GM12878 (cell line): ENCODE measurements at regions not wholly inside any gene's neighbourhood (a gene's known extent, or its start where the extent isn't known, plus 50 kb on each side); places are given as distances from the start of the nearest gene placed in this dataset.

Experiments used
- ATAC-seq: fragments of 200-7000 bp; cut with Tn5 transposase; 3 replicates; pipeline ENCODE4 v1.9.1; 2020; ENCODE audit warnings: mild to moderate bottlenecking, moderate library complexity
- BruUV-seq: library from RNA; stranded (reverse); fragments of 400-500 nt; replicated peaks from 2 replicates; lab custom pipeline; 2021; lab: Mats Ljungman, UMichigan
- CTCF ChIA-PET: fragments of 300-600 bp; sonication (Branson Sonifier 250); formaldehyde crosslinking; extraction: SDS; loops from one replicate; lab custom pipeline; 2021; ENCODE audit warnings: inconsistent platforms; lab: Yijun Ruan, JAX
- POLR2A ChIA-PET: fragments of 350-600 bp; formaldehyde crosslinking; extraction: SDS; loops from one replicate; lab custom pipeline; 2021; ENCODE audit warnings: inconsistent platforms; lab: Charles Lee
- RAD21 ChIA-PET: fragments of 300-600 bp; sonication (Branson Sonifier 250); formaldehyde crosslinking; loops from one replicate; lab custom pipeline; 2023; ENCODE audit warnings: antibody characterized with exemption; ENCODE audit not compliant: unreplicated experiment; lab: Charles Lee
- SMC1A ChIA-PET: fragments of 300-600 bp; sonication (Branson Sonifier 250); formaldehyde crosslinking; loops from one replicate; lab custom pipeline; 2023; ENCODE audit not compliant: unreplicated experiment, uncharacterized antibody; lab: Charles Lee
- DNase-seq: peaks from one replicate; pipeline ENCODE4 v3.0.0-alpha.2; 2011; ENCODE audit warnings: low read depth, low spot score
- FAIRE-seq: peaks from 3 replicates; lab custom pipeline; 2011; peaks lifted over from hg19 to GRCh38; lab: Jason Lieb, UNC
- H2AFZ ChIP-seq: 2 replicates; pipeline ENCODE4 v1.6.0; 2011; ENCODE audit warnings: low read depth, low read length, control low read depth; ENCODE audit not compliant: control insufficient read depth
- H3K27ac ChIP-seq: 2 replicates; pipeline ENCODE4 v1.5.1; 2011; ENCODE audit warnings: control low read depth; ENCODE audit not compliant: control insufficient read depth, insufficient read depth
- H3K27me3 ChIP-seq, 2 experiments: replicated peaks in 1 of 2; 2 replicates each; pipeline versions ENCODE4 v1.6.0 to v1.6.1; 2011; ENCODE audit warnings: low read length in 1 of 2; ENCODE audit not compliant: control insufficient read depth in 2 of 2, insufficient read depth in 2 of 2
- H3K36me3 ChIP-seq, 2 experiments: 2 replicates each; pipeline ENCODE4 v1.5.1; 2011; ENCODE audit warnings: low read length in 1 of 2; ENCODE audit not compliant: control insufficient read depth in 2 of 2, insufficient read depth in 2 of 2
- H3K4me1 ChIP-seq: 2 replicates; pipeline ENCODE4 v1.6.1; 2011; ENCODE audit warnings: mild to moderate bottlenecking, low read length, moderate library complexity, mixed read lengths; ENCODE audit not compliant: control insufficient read depth, insufficient read depth
- H3K4me2 ChIP-seq: 2 replicates; pipeline ENCODE4 v1.6.0; 2011; ENCODE audit warnings: control low read depth; ENCODE audit not compliant: control insufficient read depth, insufficient read depth
- H3K4me3 ChIP-seq: fragments of 200-600 bp; sonication (generic); 2 replicates; pipeline ENCODE4 v1.5.1; 2016
- H3K79me2 ChIP-seq: 2 replicates; pipeline ENCODE4 v1.6.0; 2011; ENCODE audit warnings: low read length; ENCODE audit not compliant: control insufficient read depth, insufficient read depth
- H3K9ac ChIP-seq: 2 replicates; pipeline ENCODE4 v1.8.0; 2011; ENCODE audit warnings: low read length, control low read depth, mixed read lengths; ENCODE audit not compliant: control insufficient read depth, insufficient read depth
- H3K9me3 ChIP-seq: replicated peaks from 3 replicates; pipeline ENCODE4 v1.5.1; 2011; ENCODE audit warnings: mild to moderate bottlenecking, low read length; ENCODE audit not compliant: control insufficient read depth, insufficient read depth
- H4K20me1 ChIP-seq: 2 replicates; pipeline ENCODE4 v1.6.0; 2011; ENCODE audit not compliant: control insufficient read depth, insufficient read depth
- ATF3 ChIP-seq: IDR thresholded peaks from 2 replicates; pipeline ENCODE4 v1.6.1; 2011; ENCODE audit warnings: low read depth, mild to moderate bottlenecking, low read length, moderate library complexity, borderline replicate concordance; ENCODE audit errors: extremely low read depth
- CBFB ChIP-seq: IDR thresholded peaks from 2 replicates; pipeline ENCODE4 v1.6.1; 2016; ENCODE audit warnings: antibody characterized with exemption, low read depth
- ESRRA ChIP-seq: IDR thresholded peaks from 2 replicates; pipeline ENCODE4 v1.6.1; 2012; ENCODE audit warnings: mild to moderate bottlenecking, low read length, improper control_type of control experiment
- MAX ChIP-seq: IDR thresholded peaks from 2 replicates; pipeline ENCODE4 v1.6.1; 2012; ENCODE audit warnings: low read depth, low read length, improper control_type of control experiment
- MTA2 ChIP-seq: fragments of 450-650 bp; IDR thresholded peaks from 2 replicates; pipeline ENCODE4 v1.6.1; 2016; ENCODE audit warnings: low read depth, mild to moderate bottlenecking, moderate library complexity
- MXI1 ChIP-seq: fragments of 150-350 bp; IDR thresholded peaks from 2 replicates; pipeline ENCODE4 v1.6.1; 2011; ENCODE audit warnings: low read depth, mild to moderate bottlenecking, inconsistent platforms, low read length, improper control_type of control experiment
- NR2C2 ChIP-seq: IDR thresholded peaks from 2 replicates; pipeline ENCODE4 v1.6.1; 2011; ENCODE audit warnings: borderline replicate concordance, low read depth; ENCODE audit not compliant: control insufficient read depth, insufficient read length
- POLR2AphosphoS2 ChIP-seq: IDR thresholded peaks from 2 replicates; pipeline ENCODE4 v1.6.1; 2011; ENCODE audit warnings: low read depth, mild to moderate bottlenecking, low read length, improper control_type of control experiment, moderate library complexity
- SRF ChIP-seq, 2 experiments: IDR thresholded peaks; 2 replicates each; pipeline ENCODE4 v1.6.1; 2011; ENCODE audit warnings: low read depth in 2 of 2, low read length in 2 of 2, mild to moderate bottlenecking in 1 of 2, moderate library complexity in 1 of 2
- WGBS: methylation state at CpG from one replicate; pipeline ENCODE4 v1.1.6; 2016; ENCODE audit warnings: low lambda C conversion rate; ENCODE audit not compliant: insufficient replicate concordance, insufficient coverage; ENCODE audit errors: missing lambda C conversion rate; 5-methylcytosine and 5-hydroxymethylcytosine counted together
- in situ Hi-C: fragments of 300-500 bp; cut with MboI; formaldehyde crosslinking; loops from 9 replicates; pipeline ENCODE4 v1.14.3; 2018; ENCODE audit warnings: mixed read lengths
- intact Hi-C: fragments of 100-400 bp; cut with micrococcal nuclease; formaldehyde crosslinking; loops from one replicate; pipeline ENCODE4 v1.14.2; 2022; ENCODE audit not compliant: unreplicated experiment
- TF ChIP-seq, protein P1 (sequence below): fragments of 450-650 bp; IDR thresholded peaks from 2 replicates; pipeline ENCODE4 v1.6.1; 2016; ENCODE audit warnings: mild to moderate bottlenecking

- 34% methylated on average over 3 of the region's 3 CpGs for WGBS
- ATAC-seq (no peak), FAIRE-seq (no peak), DNase-seq (no peak)
- no peak overlapping the region for H3K27ac ChIP-seq
- in situ Hi-C loops, result no loop called here
- no TSS peak for BruUV-seq
- H4K20me1 ChIP-seq, result no peaks in the 10 kb centered on the region
- TF ChIP-seq CBFB, result no peak
- no peak for TF ChIP-seq MXI1
- no peak for TF ChIP-seq SRF (IDR thresholded peaks at IDR 0.05; ENCODE audit: low read depth in 2 of 2, low read length in 2 of 2)
- no peak for TF ChIP-seq ESRRA
- TF ChIP-seq ATF3, result no peak
- no peak for TF ChIP-seq POLR2AphosphoS2
- TF ChIP-seq MAX, result no peak
- TF ChIP-seq, protein P1, sequence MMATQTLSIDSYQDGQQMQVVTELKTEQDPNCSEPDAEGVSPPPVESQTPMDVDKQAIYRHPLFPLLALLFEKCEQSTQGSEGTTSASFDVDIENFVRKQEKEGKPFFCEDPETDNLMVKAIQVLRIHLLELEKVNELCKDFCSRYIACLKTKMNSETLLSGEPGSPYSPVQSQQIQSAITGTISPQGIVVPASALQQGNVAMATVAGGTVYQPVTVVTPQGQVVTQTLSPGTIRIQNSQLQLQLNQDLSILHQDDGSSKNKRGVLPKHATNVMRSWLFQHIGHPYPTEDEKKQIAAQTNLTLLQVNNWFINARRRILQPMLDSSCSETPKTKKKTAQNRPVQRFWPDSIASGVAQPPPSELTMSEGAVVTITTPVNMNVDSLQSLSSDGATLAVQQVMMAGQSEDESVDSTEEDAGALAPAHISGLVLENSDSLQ, result no peak
- no peak for TF ChIP-seq NR2C2
- TF ChIP-seq MTA2, result no peak
- no peak overlapping the region for H3K4me2 ChIP-seq
- ChIA-PET SMC1A (no interaction called here), CTCF (no interaction called here), POLR2A (no interaction called here), RAD21 (no interaction called here)
- H3K27me3 ChIP-seq, result no peaks in the 10 kb centered on the region
- no peaks in the 10 kb centered on the region for H3K9me3 ChIP-seq
- no peaks in the 10 kb centered on the region for H3K36me3 ChIP-seq
- H3K4me3 ChIP-seq, result no peak overlapping the region
- intact Hi-C loops, result no loop called here
- no peak overlapping the region for H2AFZ ChIP-seq
- H3K79me2 ChIP-seq, result no peaks in the 10 kb centered on the region
- H3K4me1 ChIP-seq, result no peaks in the 10 kb centered on the region
- no peak overlapping the region for H3K9ac ChIP-seq
Measured at GRCh38 chr4:123924536-123924935, 527.9 kb downstream of the SPRY1 start.
